H9 (cell line): ENCODE measurements at regions not wholly inside any gene's neighbourhood (a gene's known extent, or its start where the extent isn't known, plus 50 kb on each side); places are given as distances from the start of the nearest gene placed in this dataset.

Source experiments
- DNase-seq: peaks from one replicate; pipeline ENCODE4 v3.0.0-alpha.2; 2017
- H2AFZ ChIP-seq: one replicate; pipeline ENCODE4 v1.6.1; 2013; ENCODE audit warnings: mild to moderate bottlenecking, low read length, control low read depth, moderate library complexity
- H2AK5ac ChIP-seq: 2 replicates; pipeline ENCODE4 v1.6.1; 2013; ENCODE audit warnings: low read length, control low read depth, mixed read lengths; ENCODE audit not compliant: insufficient read length
- H2BK120ac ChIP-seq: one replicate; pipeline ENCODE4 v1.6.1; 2013; ENCODE audit warnings: low read depth, mild to moderate bottlenecking, low read length, control low read depth, inconsistent platforms; ENCODE audit not compliant: poor library complexity, severe bottlenecking
- H2BK12ac ChIP-seq: 2 replicates; pipeline ENCODE4 v1.6.1; 2013; ENCODE audit warnings: low read length, control low read depth, mixed read lengths, low read depth; ENCODE audit not compliant: insufficient read length
- H2BK15ac ChIP-seq: 2 replicates; pipeline ENCODE4 v1.6.1; 2013; ENCODE audit warnings: low read depth, low read length, control low read depth
- H2BK20ac ChIP-seq: one replicate; pipeline ENCODE4 v1.6.1; 2013; ENCODE audit warnings: low read depth, mild to moderate bottlenecking, low read length, control low read depth, inconsistent platforms; ENCODE audit not compliant: poor library complexity, severe bottlenecking
- H2BK5ac ChIP-seq: 2 replicates; pipeline ENCODE4 v1.6.1; 2013; ENCODE audit warnings: low read length, control low read depth, mixed read lengths; ENCODE audit not compliant: insufficient read length
- H3K14ac ChIP-seq: 2 replicates; pipeline ENCODE4 v1.6.1; 2013; ENCODE audit warnings: low read length, control low read depth; ENCODE audit not compliant: insufficient read depth
- H3K18ac ChIP-seq: 2 replicates; pipeline ENCODE4 v1.6.1; 2013; ENCODE audit warnings: low read depth, mild to moderate bottlenecking, mixed read lengths, low read length, control low read depth; ENCODE audit not compliant: insufficient read length
- H3K23ac ChIP-seq: 2 replicates; pipeline ENCODE4 v1.6.1; 2013; ENCODE audit warnings: low read length, control low read depth, mixed read lengths, low read depth; ENCODE audit not compliant: insufficient read length
- H3K23me2 ChIP-seq: 2 replicates; pipeline ENCODE4 v1.6.1; 2013; ENCODE audit warnings: low read depth, mild to moderate bottlenecking, mixed read lengths, low read length, control low read depth; ENCODE audit not compliant: insufficient read length, poor library complexity, severe bottlenecking
- H3K27ac ChIP-seq: 2 replicates; pipeline ENCODE4 v1.5.1; 2013; ENCODE audit warnings: low read length, control low read depth, mixed read lengths, low read depth; ENCODE audit not compliant: insufficient read length
- H3K27me3 ChIP-seq: 2 replicates; pipeline ENCODE4 v1.6.1; 2013; ENCODE audit warnings: low read length, control low read depth, inconsistent platforms; ENCODE audit not compliant: insufficient read depth
- H3K4ac ChIP-seq: 2 replicates; pipeline ENCODE4 v1.6.1; 2013; ENCODE audit warnings: low read depth, mild to moderate bottlenecking, control low read depth, inconsistent platforms, low read length, moderate library complexity
- H3K4me1 ChIP-seq: 2 replicates; pipeline ENCODE4 v1.6.1; 2013; ENCODE audit warnings: low read length, control low read depth, inconsistent platforms; ENCODE audit not compliant: insufficient read depth
- H3K4me2 ChIP-seq: 2 replicates; pipeline ENCODE4 v1.6.1; 2013; ENCODE audit warnings: low read length, control low read depth, mixed read lengths; ENCODE audit not compliant: insufficient read length, insufficient read depth
- H3K56ac ChIP-seq: 2 replicates; pipeline ENCODE4 v1.6.1; 2013; ENCODE audit warnings: low read depth, mild to moderate bottlenecking, mixed read lengths, low read length, control low read depth; ENCODE audit not compliant: insufficient read length
- H3K79me1 ChIP-seq: 2 replicates; pipeline ENCODE4 v1.6.1; 2013; ENCODE audit warnings: low read depth, mild to moderate bottlenecking, moderate library complexity, low read length, control low read depth, inconsistent platforms; ENCODE audit not compliant: insufficient read depth, poor library complexity, severe bottlenecking
- H3K79me2 ChIP-seq: 2 replicates; pipeline ENCODE4 v1.6.1; 2013; ENCODE audit warnings: low read length, control low read depth, inconsistent platforms; ENCODE audit not compliant: insufficient read depth
- H3K9ac ChIP-seq: 2 replicates; pipeline ENCODE4 v1.6.1; 2013; ENCODE audit warnings: low read length, control low read depth, mixed read lengths; ENCODE audit not compliant: insufficient read length; ENCODE audit errors: extremely low read depth
- H3K9me3 ChIP-seq: one replicate; pipeline ENCODE4 v1.6.1; 2013; ENCODE audit warnings: low read depth, low read length, inconsistent platforms; ENCODE audit not compliant: control insufficient read depth
- H3T11ph ChIP-seq: one replicate; pipeline ENCODE4 v1.6.1; 2013; ENCODE audit warnings: mild to moderate bottlenecking, low read length, control low read depth, inconsistent platforms
- H4K20me1 ChIP-seq: one replicate; pipeline ENCODE4 v1.6.1; 2013; ENCODE audit not compliant: control insufficient read depth, insufficient read length, insufficient read depth
- H4K5ac ChIP-seq: 2 replicates; pipeline ENCODE4 v1.6.1; 2013; ENCODE audit warnings: low read depth, mild to moderate bottlenecking, mixed read lengths, low read length, control low read depth; ENCODE audit not compliant: insufficient read length
- H4K8ac ChIP-seq: replicated peaks from 2 replicates; pipeline ENCODE4 v1.6.1; 2013; ENCODE audit warnings: low read length, control low read depth, mixed read lengths, low read depth; ENCODE audit not compliant: insufficient read length
- H4K91ac ChIP-seq: 2 replicates; pipeline ENCODE4 v1.6.1; 2013; ENCODE audit warnings: low read depth, mild to moderate bottlenecking, moderate library complexity, mixed read lengths, low read length, control low read depth; ENCODE audit not compliant: insufficient read length
- H3K27ac Mint-ChIP-seq, 3 experiments: 2 replicates in 2 of 3; 3 replicates in 1 of 3; pipeline ENCODE4 v1.8.0; 2020 to 2021; ENCODE audit warnings: mixed read lengths in 3 of 3, mild to moderate bottlenecking in 1 of 3, moderate library complexity in 1 of 3
- H3K27me3 Mint-ChIP-seq: 2 replicates; pipeline ENCODE4 v1.8.0; 2021; ENCODE audit warnings: low read depth, mild to moderate bottlenecking, moderate library complexity, mixed read lengths
- H3K36me3 Mint-ChIP-seq, 3 experiments: 2 replicates in 2 of 3; 3 replicates in 1 of 3; pipeline ENCODE4 v1.8.0; 2020 to 2021; ENCODE audit warnings: low read depth in 3 of 3, mixed read lengths in 3 of 3; ENCODE audit not compliant: insufficient read depth in 1 of 3
- H3K4me1 Mint-ChIP-seq, 2 experiments: 2 replicates each; pipeline ENCODE4 v1.8.0; 2020; ENCODE audit warnings: mixed read lengths in 2 of 2
- H3K4me3 Mint-ChIP-seq, 2 experiments: 2 replicates in 1 of 2; 3 replicates in 1 of 2; pipeline ENCODE4 v1.8.0; 2020 to 2021; ENCODE audit warnings: mild to moderate bottlenecking in 2 of 2, mixed read lengths in 2 of 2, moderate library complexity in 1 of 2
- H3K9me3 Mint-ChIP-seq, 2 experiments: 2 replicates in 1 of 2; 3 replicates in 1 of 2; pipeline ENCODE4 v1.8.0; 2020; ENCODE audit warnings: mild to moderate bottlenecking in 2 of 2, mixed read lengths in 2 of 2, moderate library complexity in 1 of 2
- WGBS: extraction: QIAGEN DNeasy Blood & Tissue Kit; methylation state at CpG from one replicate; pipeline ENCODE4 v1.1.7; 2013; ENCODE audit warnings: missing lambda C conversion rate, low lambda C conversion rate, mixed read lengths; ENCODE audit not compliant: insufficient read length; ENCODE audit errors: extremely low coverage; 5-methylcytosine and 5-hydroxymethylcytosine counted together
- TF ChIP-seq, protein P1 (sequence below): fragments of 200-600 bp; sonication (generic); conservative IDR thresholded peaks from 3 replicates; pipeline ENCODE4 v1.8.0; 2021; ENCODE audit warnings: antibody characterized with exemption, mild to moderate bottlenecking

- no peak overlapping the region for H2BK120ac ChIP-seq
- H3K27me3 ChIP-seq: no peaks in the 10 kb centered on the region
- TF ChIP-seq, protein P1, sequence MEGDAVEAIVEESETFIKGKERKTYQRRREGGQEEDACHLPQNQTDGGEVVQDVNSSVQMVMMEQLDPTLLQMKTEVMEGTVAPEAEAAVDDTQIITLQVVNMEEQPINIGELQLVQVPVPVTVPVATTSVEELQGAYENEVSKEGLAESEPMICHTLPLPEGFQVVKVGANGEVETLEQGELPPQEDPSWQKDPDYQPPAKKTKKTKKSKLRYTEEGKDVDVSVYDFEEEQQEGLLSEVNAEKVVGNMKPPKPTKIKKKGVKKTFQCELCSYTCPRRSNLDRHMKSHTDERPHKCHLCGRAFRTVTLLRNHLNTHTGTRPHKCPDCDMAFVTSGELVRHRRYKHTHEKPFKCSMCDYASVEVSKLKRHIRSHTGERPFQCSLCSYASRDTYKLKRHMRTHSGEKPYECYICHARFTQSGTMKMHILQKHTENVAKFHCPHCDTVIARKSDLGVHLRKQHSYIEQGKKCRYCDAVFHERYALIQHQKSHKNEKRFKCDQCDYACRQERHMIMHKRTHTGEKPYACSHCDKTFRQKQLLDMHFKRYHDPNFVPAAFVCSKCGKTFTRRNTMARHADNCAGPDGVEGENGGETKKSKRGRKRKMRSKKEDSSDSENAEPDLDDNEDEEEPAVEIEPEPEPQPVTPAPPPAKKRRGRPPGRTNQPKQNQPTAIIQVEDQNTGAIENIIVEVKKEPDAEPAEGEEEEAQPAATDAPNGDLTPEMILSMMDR: no peak
- H2BK5ac ChIP-seq: no peak overlapping the region
- H3T11ph ChIP-seq: no peak overlapping the region
- no peak overlapping the region for H3K23ac ChIP-seq
- no peak overlapping the region for H3K27ac ChIP-seq
- H2AFZ ChIP-seq: no peak overlapping the region
- H3K9ac ChIP-seq: no peak overlapping the region
- H3K79me1 ChIP-seq: no peaks in the 10 kb centered on the region
- no peak overlapping the region for H2AK5ac ChIP-seq
- H2BK15ac ChIP-seq: no peak overlapping the region
- H3K18ac ChIP-seq: no peak overlapping the region
- WGBS: no CpG with 5 or more reads among the region's 3 CpGs
- H3K14ac ChIP-seq: no peak overlapping the region; the same call in 1 of the 2 replicates
- Mint-ChIP-seq H3K4me1 (peaks cover 4 to 8% of the 10 kb centered on the region in 2 experiments; a peak in 3 of 4 replicates), H3K36me3 (no peaks in the 10 kb centered on the region), H3K9me3 (peaks cover 2 to 3% of the 10 kb centered on the region in 2 experiments; a peak in 2 of 5 replicates), H3K4me3 (no peak overlapping the region), H3K27ac (no peak overlapping the region), H3K27me3 (no peaks in the 10 kb centered on the region; the same call in 1 of the 2 replicates)
- H4K5ac ChIP-seq: no peak overlapping the region
- H4K20me1 ChIP-seq: no peaks in the 10 kb centered on the region
- no peak overlapping the region for H3K4me2 ChIP-seq
- no peak overlapping the region for H4K8ac ChIP-seq
- H3K23me2 ChIP-seq: no peaks in the 10 kb centered on the region
- H3K4me1 ChIP-seq: no peaks in the 10 kb centered on the region; the same call in 1 of the 2 replicates
- no peak overlapping the region for H2BK12ac ChIP-seq
- no peak overlapping the region for H3K56ac ChIP-seq
- no peaks in the 10 kb centered on the region for H3K9me3 ChIP-seq
- no peak overlapping the region for H3K4ac ChIP-seq
- DNase-seq: no peak
- H2BK20ac ChIP-seq: no peak overlapping the region
- H4K91ac ChIP-seq: no peak overlapping the region
- no peaks in the 10 kb centered on the region for H3K79me2 ChIP-seq
Observed at GRCh38 chr11:41943656-41944055, 484.2 kb upstream of the LRRC4C start.
